ENCODE measurements at regions not wholly inside any gene's neighbourhood (a gene's known extent, or its start where the extent isn't known, plus 50 kb on each side); places are given as distances from the start of the nearest gene placed in this dataset.

- no peak for DNase-seq (ENCODE audit: low read depth in 1 of 2, low spot score in 1 of 2)
- CTCF ChIA-PET: no interaction called here
- H3K27ac ChIP-seq: no peak overlapping the region
- WGBS (ENCODE audit: missing lambda C conversion rate): 88% methylated on average over 5 of the region's 5 CpGs
- POLR2A ChIA-PET: no interaction called here
- no peaks in the 10 kb centered on the region for H3K9me3 ChIP-seq
- no peak overlapping the region for H3K4me3 ChIP-seq
- H3K4me1 ChIP-seq: no peaks in the 10 kb centered on the region
- TF ChIP-seq HOXB13 (CRISPR knock-in tag; IDR thresholded peaks at IDR 0.05; ENCODE audit: low read depth) (no peak), ZSCAN20 (CRISPR knock-in tag; IDR thresholded peaks at IDR 0.05) (no peak), PHF8 (IDR thresholded peaks at IDR 0.05; ENCODE audit: borderline replicate concordance, low read depth) (no peak), USF2 (IDR thresholded peaks at IDR 0.05) (no peak), BCL3 (IDR thresholded peaks at IDR 0.05) (no peak), EHF (CRISPR knock-in tag; IDR thresholded peaks at IDR 0.05) (no peak), MAFK (IDR thresholded peaks at IDR 0.05; ENCODE audit: partially characterized antibody) (no peak), HDAC2 (IDR thresholded peaks at IDR 0.05) (no peak), E2F6 (IDR thresholded peaks at IDR 0.05; ENCODE audit: borderline replicate concordance, low read depth) (no peak), NR3C1 (IDR thresholded peaks at IDR 0.05) (no peak), RCOR1 (IDR thresholded peaks at IDR 0.05; ENCODE audit: low read depth, low read length) (no peak), JUNB (IDR thresholded peaks at IDR 0.05) (no peak), MYC (IDR thresholded peaks at IDR 0.05; ENCODE audit: borderline replicate concordance, low read length) (no peak)
- ATAC-seq: no peak
- FAIRE-seq: no peak
- no peak overlapping the region for H3K4me2 ChIP-seq
Measured at GRCh38 chr10:8314486-8314885, 260.0 kb downstream of the GATA3 start.

- FAIRE-seq (no peak), DNase-seq (ENCODE audit: low read depth in 1 of 2, low spot score in 1 of 2) (no peak), ATAC-seq (no peak)
- no peak for TF ChIP-seq POLR2A (IDR thresholded peaks at IDR 0.05; ENCODE audit: low read length)
- no peak for TF ChIP-seq HEYL (CRISPR knock-in tag; IDR thresholded peaks at IDR 0.05)
- no peak for TF ChIP-seq TFCP2L1 (CRISPR knock-in tag; IDR thresholded peaks at IDR 0.05)
- TF ChIP-seq PBX3 (IDR thresholded peaks at IDR 0.05): no peak
- no peak for TF ChIP-seq CBX8 (IDR thresholded peaks at IDR 0.05)
- TF ChIP-seq HDAC2 (IDR thresholded peaks at IDR 0.05): no peak
- no peak for TF ChIP-seq EHMT2 (IDR thresholded peaks at IDR 0.05; ENCODE audit: low read depth)
- TF ChIP-seq HES2 (IDR thresholded peaks at IDR 0.05): no peak
- TF ChIP-seq NR3C1 (IDR thresholded peaks at IDR 0.05): no peak
- no peak for TF ChIP-seq EP300 (IDR thresholded peaks at IDR 0.05)
- TF ChIP-seq ATOH8 (CRISPR knock-in tag; IDR thresholded peaks at IDR 0.05; ENCODE audit: low read depth): no peak
- TF ChIP-seq MAZ (IDR thresholded peaks at IDR 0.05; ENCODE audit: borderline replicate concordance, low read depth, low read length): no peak
- no peak for TF ChIP-seq RFX5 (IDR thresholded peaks at IDR 0.05)
- TF ChIP-seq BHLHE40 (IDR thresholded peaks at IDR 0.05; ENCODE audit: low read depth, low read length): no peak
- TF ChIP-seq RAD21 (conservative IDR thresholded peaks at IDR 0.05 in 1 of 2, IDR thresholded peaks at IDR 0.05 in 1 of 2): no peak
- TF ChIP-seq POLR2AphosphoS2 (conservative IDR thresholded peaks at IDR 0.05; ENCODE audit: low read length): no peak
- TF ChIP-seq JUNB (IDR thresholded peaks at IDR 0.05): no peak
- Histone ChIP-seq H3K4me3 (no peak overlapping the region), H3K27ac (no peak overlapping the region), H3K4me2 (no peak overlapping the region), H3K4me1 (no peaks in the 10 kb centered on the region), H3K9me3 (no peaks in the 10 kb centered on the region)
- POLR2A ChIA-PET: no interaction called here
- WGBS (ENCODE audit: missing lambda C conversion rate): 91% methylated on average over 1 of the region's 1 CpG
- CTCF ChIA-PET: no interaction called here
Measured at GRCh38 chr10:8315619-8316021, 261.1 kb downstream of the GATA3 start.
